Keratinocyte (primary cell): ENCODE measurements at regions not wholly inside any gene's neighbourhood (a gene's known extent, or its start where the extent isn't known, plus 50 kb on each side); places are given as distances from the start of the nearest gene placed in this dataset.
A peak's percentile ranks its signal among the peaks of the same experiment; 100 is the strongest.

ENCODE experiments used
- DNase-seq: peaks from one replicate; pipeline ENCODE4 v3.0.0-alpha.2; 2011; ENCODE audit warnings: low read depth, missing footprints, low spot score
- FAIRE-seq: peaks from 2 replicates; lab custom pipeline; 2011; peaks lifted over from hg19 to GRCh38; lab: Jason Lieb, UNC
- H2AFZ ChIP-seq: 2 replicates; pipeline ENCODE4 v1.6.0; 2012; ENCODE audit warnings: low read length, control low read depth, inconsistent platforms; ENCODE audit not compliant: control insufficient read depth
- H3K27ac ChIP-seq: 2 replicates; pipeline ENCODE4 v1.5.1; 2011; ENCODE audit warnings: low read length; ENCODE audit not compliant: control insufficient read depth, insufficient read depth
- H3K27me3 ChIP-seq: 3 replicates; pipeline ENCODE4 v1.6.0; 2011; ENCODE audit warnings: low read length; ENCODE audit not compliant: control insufficient read depth, insufficient read depth; ENCODE audit errors: extremely low read depth
- H3K36me3 ChIP-seq, 2 experiments: 2 replicates in 1 of 2; 3 replicates in 1 of 2; pipeline ENCODE4 v1.5.1; 2011; ENCODE audit warnings: low read length in 2 of 2, mild to moderate bottlenecking in 1 of 2; ENCODE audit not compliant: control insufficient read depth in 2 of 2, insufficient read depth in 2 of 2; ENCODE audit errors: extremely low read depth in 1 of 2
- H3K4me1 ChIP-seq: 3 replicates; pipeline ENCODE4 v1.5.1; 2011; ENCODE audit warnings: low read length; ENCODE audit not compliant: control insufficient read depth, insufficient read depth; ENCODE audit errors: extremely low read depth
- H3K4me2 ChIP-seq: 3 replicates; pipeline ENCODE4 v1.6.0; 2011; ENCODE audit warnings: low read depth, low read length; ENCODE audit not compliant: control insufficient read depth, insufficient read depth; ENCODE audit errors: extremely low read depth
- H3K4me3 ChIP-seq, 3 experiments: fragments of 200-600 bp in 1 of 3; sonication (generic) in 1 of 3; 2 replicates in 2 of 3; 3 replicates in 1 of 3; pipeline ENCODE4 v1.5.1; 2011 to 2016; ENCODE audit warnings: low read length in 3 of 3, mild to moderate bottlenecking in 3 of 3, control low read depth in 2 of 3, inconsistent platforms in 1 of 3, low read depth in 1 of 3, mixed read lengths in 1 of 3, mixed run types in 1 of 3, moderate library complexity in 1 of 3; ENCODE audit not compliant: control insufficient read depth in 2 of 3, insufficient read depth in 2 of 3; ENCODE audit errors: extremely low read depth in 1 of 3
- H3K79me2 ChIP-seq: 2 replicates; pipeline ENCODE4 v1.6.0; 2012; ENCODE audit warnings: low read length; ENCODE audit not compliant: control insufficient read depth, insufficient read depth
- H3K9ac ChIP-seq: 3 replicates; pipeline ENCODE4 v1.6.0; 2011; ENCODE audit warnings: low read length; ENCODE audit not compliant: control insufficient read depth, insufficient read depth; ENCODE audit errors: extremely low read depth
- H3K9me1 ChIP-seq: 3 replicates; pipeline ENCODE4 v1.6.0; 2011; ENCODE audit warnings: low read length; ENCODE audit not compliant: control insufficient read depth, insufficient read depth; ENCODE audit errors: extremely low read depth
- H3K9me3 ChIP-seq: 2 replicates; pipeline ENCODE4 v1.5.1; 2012; ENCODE audit warnings: low read depth, low read length; ENCODE audit not compliant: control insufficient read depth
- H4K20me1 ChIP-seq: 3 replicates; pipeline ENCODE4 v1.6.0; 2011; ENCODE audit warnings: low read length; ENCODE audit not compliant: control insufficient read depth, insufficient read depth; ENCODE audit errors: extremely low read depth
- EZH2 ChIP-seq: IDR thresholded peaks from one replicate; pipeline ENCODE4 v1.6.1; 2012; ENCODE audit warnings: inconsistent platforms, mild to moderate bottlenecking, low read length, moderate library complexity
- dilution Hi-C: fragments of 300-500 bp; cut with MboI; formaldehyde crosslinking; loops from one replicate; pipeline ENCODE4 v1.7.0; 2020; ENCODE audit warnings: low sequenced_read_pairs; ENCODE audit not compliant: extremely low pct_ligation_motif_present
- TF ChIP-seq, protein P1 (sequence below), 3 experiments: IDR thresholded peaks in 1 of 3; conservative IDR thresholded peaks in 1 of 3; optimal IDR thresholded peaks in 1 of 3; 2 replicates in 2 of 3; 3 replicates in 1 of 3; pipeline versions ENCODE3 to v1.5.1; 2011; ENCODE audit warnings: low read length in 3 of 3, mild to moderate bottlenecking in 3 of 3, moderate library complexity in 2 of 3, control low read depth in 1 of 3, inconsistent platforms in 1 of 3; ENCODE audit not compliant: insufficient read depth in 2 of 3; ENCODE audit errors: extremely low read depth in 1 of 3

DNA sequence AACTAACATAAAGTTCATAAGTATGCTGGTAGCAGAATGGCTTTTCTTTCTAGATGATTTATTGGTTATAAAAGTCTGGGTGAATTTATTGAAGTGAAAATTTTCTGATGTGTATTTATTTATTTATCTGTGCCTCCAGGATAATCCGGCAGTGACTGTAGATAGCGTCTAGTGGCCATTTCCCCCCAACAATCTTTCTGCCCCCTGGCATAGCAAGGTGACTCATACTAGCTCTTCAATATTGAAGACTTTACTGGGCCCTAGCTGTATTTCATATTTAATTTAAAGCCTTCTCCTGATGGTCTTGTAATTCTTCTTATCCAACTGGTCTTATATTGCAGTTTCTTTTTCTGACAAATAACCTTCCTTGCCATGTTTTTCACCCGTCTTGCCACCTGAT is 154.1 kb upstream of the SGK1 start:
- DNase-seq (no peak), FAIRE-seq (no peak)
- H3K36me3 ChIP-seq: no peaks in the 10 kb centered on the region
- H3K27ac ChIP-seq: no peak overlapping the region
- H3K9ac ChIP-seq: no peak overlapping the region
- H4K20me1 ChIP-seq: no peaks in the 10 kb centered on the region
- no peaks in the 10 kb centered on the region for H3K9me3 ChIP-seq
- H2AFZ ChIP-seq: no peak overlapping the region
- H3K79me2 ChIP-seq: no peaks in the 10 kb centered on the region
- no peaks in the 10 kb centered on the region for H3K9me1 ChIP-seq
- dilution Hi-C loops: no loop called here
- H3K4me3 ChIP-seq: no peak overlapping the region
- H3K27me3 ChIP-seq: no peaks in the 10 kb centered on the region
- peaks cover 12% of the 10 kb centered on the region for H3K4me1 ChIP-seq
- H3K4me2 ChIP-seq: no peak overlapping the region
- no peak for TF ChIP-seq EZH2
- TF ChIP-seq, protein P1, sequence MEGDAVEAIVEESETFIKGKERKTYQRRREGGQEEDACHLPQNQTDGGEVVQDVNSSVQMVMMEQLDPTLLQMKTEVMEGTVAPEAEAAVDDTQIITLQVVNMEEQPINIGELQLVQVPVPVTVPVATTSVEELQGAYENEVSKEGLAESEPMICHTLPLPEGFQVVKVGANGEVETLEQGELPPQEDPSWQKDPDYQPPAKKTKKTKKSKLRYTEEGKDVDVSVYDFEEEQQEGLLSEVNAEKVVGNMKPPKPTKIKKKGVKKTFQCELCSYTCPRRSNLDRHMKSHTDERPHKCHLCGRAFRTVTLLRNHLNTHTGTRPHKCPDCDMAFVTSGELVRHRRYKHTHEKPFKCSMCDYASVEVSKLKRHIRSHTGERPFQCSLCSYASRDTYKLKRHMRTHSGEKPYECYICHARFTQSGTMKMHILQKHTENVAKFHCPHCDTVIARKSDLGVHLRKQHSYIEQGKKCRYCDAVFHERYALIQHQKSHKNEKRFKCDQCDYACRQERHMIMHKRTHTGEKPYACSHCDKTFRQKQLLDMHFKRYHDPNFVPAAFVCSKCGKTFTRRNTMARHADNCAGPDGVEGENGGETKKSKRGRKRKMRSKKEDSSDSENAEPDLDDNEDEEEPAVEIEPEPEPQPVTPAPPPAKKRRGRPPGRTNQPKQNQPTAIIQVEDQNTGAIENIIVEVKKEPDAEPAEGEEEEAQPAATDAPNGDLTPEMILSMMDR (optimal IDR thresholded peaks at IDR 0.05 in 1 of 3, IDR thresholded peaks at IDR 0.05 in 1 of 3, conservative IDR thresholded peaks at IDR 0.05 in 1 of 3; ENCODE audit: extremely low read depth in 1 of 3, insufficient read depth in 2 of 3, low read length in 3 of 3): no peak

DNA sequence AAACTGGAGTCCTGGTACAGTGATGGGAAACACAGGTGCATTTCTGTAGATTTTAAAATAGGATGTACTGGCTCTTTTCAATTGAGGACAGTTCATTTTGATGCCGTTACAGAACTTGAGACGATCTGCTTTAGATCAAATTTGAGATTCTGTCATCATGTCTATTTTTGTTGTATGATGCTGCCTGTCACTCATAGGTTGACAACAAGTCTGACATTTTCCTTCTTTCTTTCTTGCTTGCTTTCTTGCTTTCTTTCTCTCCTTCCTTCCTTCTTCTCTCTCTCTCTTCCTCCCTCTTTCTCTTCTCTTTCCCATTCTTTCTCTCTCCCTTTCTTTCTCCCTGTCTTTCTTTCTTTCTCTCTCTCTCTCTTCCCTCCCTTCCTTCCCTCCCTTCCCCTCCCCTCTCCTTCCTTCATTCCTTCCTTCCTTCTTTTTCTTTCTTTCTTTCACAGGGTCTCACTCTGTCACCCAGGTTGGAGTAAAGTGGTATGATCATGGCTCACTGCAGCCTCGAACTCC is 152.6 kb upstream of the SGK1 start:
- dilution Hi-C loops: no loop called here

More for the DNA sequence above, 152.6 kb upstream of the SGK1 start:
- Histone ChIP-seq H3K9ac (no peak overlapping the region), H2AFZ (no peak overlapping the region), H3K27ac (no peak overlapping the region), H3K9me1 (no peaks in the 10 kb centered on the region), H3K36me3 (no peaks in the 10 kb centered on the region), H3K9me3 (no peaks in the 10 kb centered on the region), H3K4me3 (no peak overlapping the region), H3K79me2 (no peaks in the 10 kb centered on the region), H3K27me3 (no peaks in the 10 kb centered on the region), H4K20me1 (no peaks in the 10 kb centered on the region), H3K4me1 (peaks cover 26% of the 10 kb centered on the region), H3K4me2 (no peak overlapping the region)
- TF ChIP-seq, protein P1 (optimal IDR thresholded peaks at IDR 0.05 in 1 of 3, IDR thresholded peaks at IDR 0.05 in 1 of 3, conservative IDR thresholded peaks at IDR 0.05 in 1 of 3; ENCODE audit: extremely low read depth in 1 of 3, insufficient read depth in 2 of 3, low read length in 3 of 3): no peak
- TF ChIP-seq EZH2: no peak
- no peak for DNase-seq
- peak; percentile 48 for FAIRE-seq
